VCaP (cell line): ENCODE measurements at regions not wholly inside any gene's neighbourhood (a gene's known extent, or its start where the extent isn't known, plus 50 kb on each side); places are given as distances from the start of the nearest gene placed in this dataset.

Source experiments
- H3K27ac ChIP-seq: fragments of 450-650 bp; 2 replicates; pipeline ENCODE4 v1.5.1; 2017
- TF ChIP-seq, protein P1 (sequence below): fragments of 450-650 bp; conservative IDR thresholded peaks from 2 replicates; pipeline ENCODE4 v1.5.1; 2017; ENCODE audit warnings: mild to moderate bottlenecking, moderate library complexity

DNA sequence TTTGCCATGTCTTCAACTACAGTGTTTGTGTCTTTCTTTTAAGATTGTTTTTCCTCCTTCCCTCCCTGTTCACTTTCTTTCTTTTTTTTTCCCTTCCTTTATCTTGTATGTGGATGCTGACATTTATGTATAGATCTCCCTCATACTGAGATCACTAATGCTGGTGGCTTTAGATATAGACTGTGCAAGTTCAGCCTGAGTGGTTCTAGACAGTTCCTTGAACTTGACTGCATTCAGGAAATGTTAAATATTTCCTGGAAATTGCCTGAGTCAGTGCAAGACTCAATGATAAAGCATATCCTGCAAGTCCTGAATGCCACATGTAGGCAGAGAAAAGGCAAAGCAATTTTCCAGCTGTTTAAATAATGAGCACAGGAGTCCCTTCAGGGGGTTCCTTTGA is 182.5 kb upstream of the NR3C1 start:
- TF ChIP-seq, protein P1, sequence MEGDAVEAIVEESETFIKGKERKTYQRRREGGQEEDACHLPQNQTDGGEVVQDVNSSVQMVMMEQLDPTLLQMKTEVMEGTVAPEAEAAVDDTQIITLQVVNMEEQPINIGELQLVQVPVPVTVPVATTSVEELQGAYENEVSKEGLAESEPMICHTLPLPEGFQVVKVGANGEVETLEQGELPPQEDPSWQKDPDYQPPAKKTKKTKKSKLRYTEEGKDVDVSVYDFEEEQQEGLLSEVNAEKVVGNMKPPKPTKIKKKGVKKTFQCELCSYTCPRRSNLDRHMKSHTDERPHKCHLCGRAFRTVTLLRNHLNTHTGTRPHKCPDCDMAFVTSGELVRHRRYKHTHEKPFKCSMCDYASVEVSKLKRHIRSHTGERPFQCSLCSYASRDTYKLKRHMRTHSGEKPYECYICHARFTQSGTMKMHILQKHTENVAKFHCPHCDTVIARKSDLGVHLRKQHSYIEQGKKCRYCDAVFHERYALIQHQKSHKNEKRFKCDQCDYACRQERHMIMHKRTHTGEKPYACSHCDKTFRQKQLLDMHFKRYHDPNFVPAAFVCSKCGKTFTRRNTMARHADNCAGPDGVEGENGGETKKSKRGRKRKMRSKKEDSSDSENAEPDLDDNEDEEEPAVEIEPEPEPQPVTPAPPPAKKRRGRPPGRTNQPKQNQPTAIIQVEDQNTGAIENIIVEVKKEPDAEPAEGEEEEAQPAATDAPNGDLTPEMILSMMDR = no peak

DNA sequence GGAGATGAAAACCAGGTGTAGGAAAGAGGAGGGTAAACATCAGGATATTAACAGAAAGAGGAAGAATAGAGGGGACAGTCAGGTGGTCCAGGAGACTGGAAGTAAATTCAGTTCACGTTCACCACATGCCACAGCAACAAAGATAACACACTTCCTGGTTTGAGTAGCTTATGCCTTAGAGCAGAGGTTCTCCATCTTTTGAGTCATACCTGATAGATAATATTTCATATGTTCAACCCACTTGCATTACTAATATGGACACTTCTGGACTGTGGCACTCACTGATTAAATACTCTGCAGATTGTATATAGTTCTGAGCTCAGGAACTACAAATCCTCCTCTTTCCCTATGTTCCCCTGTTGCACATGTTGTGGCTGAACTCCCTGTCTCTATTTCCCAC is 179.9 kb upstream of the NR3C1 start:
- TF ChIP-seq, protein P1 = no peak

More for the DNA sequence above, 182.5 kb upstream of the NR3C1 start:
- H3K27ac ChIP-seq = no peak overlapping the region

DNA sequence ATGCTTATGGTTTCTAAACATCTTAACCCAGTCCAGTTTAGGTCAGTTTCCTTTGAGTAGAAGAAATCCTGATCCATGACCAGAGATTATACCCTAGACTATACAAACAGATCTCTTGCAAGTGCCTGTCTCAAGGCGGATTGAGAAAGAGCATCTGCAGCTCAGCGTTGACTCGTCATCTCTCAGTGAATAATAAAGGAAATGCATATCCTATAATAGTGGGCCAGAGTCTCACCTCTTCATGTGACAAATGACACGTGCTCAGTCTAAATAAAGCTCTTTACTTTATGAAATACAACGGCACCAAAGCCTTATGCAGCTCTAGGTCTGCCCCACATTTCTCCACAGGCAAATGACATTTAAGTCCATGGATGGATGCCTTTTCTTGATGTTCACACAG is 179.4 kb upstream of the NR3C1 start:
- TF ChIP-seq, protein P1 = no peak
- no peak overlapping the region for H3K27ac ChIP-seq

More for the DNA sequence above, 179.9 kb upstream of the NR3C1 start:
- H3K27ac ChIP-seq = no peak overlapping the region

DNA sequence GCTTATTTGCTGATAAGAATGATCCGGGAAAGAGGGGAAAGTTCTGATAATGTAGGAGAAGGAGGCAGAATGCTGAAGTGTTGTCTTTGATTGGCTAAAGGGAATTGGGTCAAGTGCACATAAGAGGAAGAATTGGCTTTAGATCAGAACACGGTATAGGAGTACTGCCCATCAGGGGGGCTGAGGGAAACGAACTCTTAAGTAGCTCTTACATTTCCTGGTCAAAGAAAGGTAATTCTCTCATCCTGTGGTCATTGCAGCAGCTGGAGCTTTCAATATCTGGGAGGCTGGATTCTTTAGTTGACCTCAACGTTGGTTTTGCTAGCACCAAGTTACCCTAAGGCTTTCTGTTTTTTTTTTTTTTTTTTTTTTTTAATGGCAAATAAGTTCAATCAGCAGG is 178.7 kb upstream of the NR3C1 start:
- TF ChIP-seq, protein P1 = no peak
- H3K27ac ChIP-seq = no peak overlapping the region

DNA sequence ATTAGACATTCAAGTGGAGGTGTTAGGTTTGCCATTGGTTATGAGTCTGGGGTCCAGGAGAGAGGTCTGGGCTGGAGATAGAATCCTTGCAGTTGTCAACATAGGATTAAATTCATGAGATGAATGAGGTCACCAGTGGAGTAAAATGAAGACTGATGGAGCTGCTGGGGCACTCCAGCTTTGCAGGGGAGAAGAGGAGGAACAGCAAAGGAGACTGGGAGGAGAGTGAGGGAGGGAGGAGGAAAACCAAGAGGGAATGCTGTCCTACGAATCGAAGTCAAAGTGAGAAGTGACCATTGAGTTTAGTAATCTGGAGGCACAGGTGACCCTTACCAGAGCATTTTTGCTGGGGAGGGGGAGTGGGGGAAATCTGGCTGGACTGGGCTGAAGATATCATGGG is 178.2 kb upstream of the NR3C1 start:
- no peak overlapping the region for H3K27ac ChIP-seq
- TF ChIP-seq, protein P1 = no peak

DNA sequence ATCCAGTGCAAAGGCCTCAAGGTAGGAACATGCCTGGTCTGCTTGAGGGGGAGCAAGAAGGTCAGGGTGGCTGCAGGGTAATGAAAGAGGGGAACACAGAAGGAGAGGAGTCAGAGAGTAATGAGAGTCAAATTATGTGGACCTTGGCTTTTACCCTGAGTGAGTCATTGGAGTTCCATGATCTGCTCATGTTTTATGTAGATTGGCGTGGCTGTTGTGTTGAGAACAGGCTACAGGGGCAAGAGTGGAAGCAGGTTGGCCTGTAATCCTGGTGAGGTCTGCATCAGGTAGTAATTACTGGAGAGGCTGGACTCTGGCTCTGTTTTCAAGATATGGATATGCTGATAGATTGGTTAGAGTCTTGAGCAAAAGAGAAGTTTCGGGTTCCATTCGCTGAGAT is 177.7 kb upstream of the NR3C1 start:
- H3K27ac ChIP-seq = no peak overlapping the region
- TF ChIP-seq, protein P1 = no peak

DNA sequence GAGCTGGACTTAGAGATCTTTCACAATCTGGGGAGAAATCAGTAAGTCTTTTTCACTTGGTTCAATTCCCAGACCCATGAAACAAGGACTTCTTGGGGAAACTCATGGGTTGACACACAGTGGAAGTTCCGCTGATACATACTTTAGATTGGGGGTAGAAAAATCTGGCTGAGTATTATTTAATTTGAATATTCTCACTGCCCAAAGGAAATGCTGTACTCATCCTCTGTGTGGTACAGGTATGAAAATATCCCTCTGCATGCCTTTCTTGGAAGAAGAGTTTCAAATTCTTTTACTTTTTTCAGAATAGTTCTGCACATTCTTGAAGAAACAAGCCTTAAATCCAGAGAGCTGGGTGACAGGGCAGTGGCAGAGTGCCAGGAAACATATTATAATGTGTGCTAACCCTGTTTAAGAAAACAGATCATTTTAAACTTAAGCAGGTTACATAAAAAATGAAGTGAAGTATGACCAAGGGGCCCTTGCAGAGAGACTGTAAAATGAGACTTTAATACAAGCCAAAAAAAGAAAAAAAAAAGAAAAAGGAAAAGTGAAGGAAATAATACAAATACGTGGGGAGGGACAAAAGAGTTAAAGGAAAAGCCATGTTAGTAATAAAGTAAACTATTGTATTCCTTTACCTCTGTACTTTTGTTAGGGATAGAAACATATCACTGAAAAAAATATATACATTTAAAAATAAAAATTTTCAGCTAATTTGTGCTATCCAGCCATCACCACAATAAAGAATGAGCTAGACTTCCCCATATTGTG is 173.4 kb upstream of the NR3C1 start:
- TF ChIP-seq, protein P1 = no peak
- no peak overlapping the region for H3K27ac ChIP-seq
